Fibroblast of mammary gland (primary cell): ENCODE measurements at regions not wholly inside any gene's neighbourhood (a gene's known extent, or its start where the extent isn't known, plus 50 kb on each side); places are given as distances from the start of the nearest gene placed in this dataset.
A peak's percentile ranks its signal among the peaks of the same experiment; 100 is the strongest.

Experiments
- DNase-seq: peaks from one replicate; pipeline ENCODE4 v3.0.0-alpha.2; 2010; ENCODE audit warnings: low read depth
- H3K4me3 ChIP-seq: 2 replicates; pipeline ENCODE4 v1.5.1; 2011; ENCODE audit warnings: low read depth, mild to moderate bottlenecking, low read length, moderate library complexity; ENCODE audit not compliant: control insufficient read depth
- TF ChIP-seq, protein P1 (sequence below): conservative IDR thresholded peaks from 2 replicates; pipeline ENCODE4 v1.5.1; 2011; ENCODE audit warnings: low read depth, low read length, inconsistent platforms; ENCODE audit not compliant: control insufficient read depth, insufficient read depth

DNA sequence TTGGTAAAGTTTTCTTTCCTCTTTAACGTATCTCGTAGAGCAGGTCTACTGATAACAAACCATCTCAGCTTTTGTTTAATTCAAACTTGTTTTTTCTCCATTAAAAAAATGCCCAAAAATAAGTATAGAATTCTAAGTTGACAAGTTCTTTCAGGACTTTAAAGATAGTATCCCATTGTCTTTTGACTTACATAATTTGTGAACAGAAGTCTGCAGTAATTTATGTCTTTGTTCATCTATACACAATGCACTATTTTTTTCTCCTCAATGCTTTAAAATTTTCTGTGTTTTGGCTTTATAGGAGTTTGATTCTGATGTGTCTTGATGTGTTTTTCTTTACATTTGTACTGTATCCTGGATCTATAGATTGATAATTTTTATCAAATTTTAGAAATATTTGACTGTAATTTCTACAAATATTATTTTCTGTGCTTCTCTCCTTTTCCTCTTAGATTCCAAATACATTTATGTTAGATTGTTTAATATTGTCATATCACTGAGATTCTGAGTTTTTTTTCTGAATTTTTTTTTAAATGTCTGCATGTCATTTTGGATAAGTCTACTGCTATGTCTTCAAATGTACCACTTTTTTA lies 143.3 kb downstream of the FTCDNL1 start:
- no peak overlapping the region for H3K4me3 ChIP-seq
- TF ChIP-seq, protein P1, sequence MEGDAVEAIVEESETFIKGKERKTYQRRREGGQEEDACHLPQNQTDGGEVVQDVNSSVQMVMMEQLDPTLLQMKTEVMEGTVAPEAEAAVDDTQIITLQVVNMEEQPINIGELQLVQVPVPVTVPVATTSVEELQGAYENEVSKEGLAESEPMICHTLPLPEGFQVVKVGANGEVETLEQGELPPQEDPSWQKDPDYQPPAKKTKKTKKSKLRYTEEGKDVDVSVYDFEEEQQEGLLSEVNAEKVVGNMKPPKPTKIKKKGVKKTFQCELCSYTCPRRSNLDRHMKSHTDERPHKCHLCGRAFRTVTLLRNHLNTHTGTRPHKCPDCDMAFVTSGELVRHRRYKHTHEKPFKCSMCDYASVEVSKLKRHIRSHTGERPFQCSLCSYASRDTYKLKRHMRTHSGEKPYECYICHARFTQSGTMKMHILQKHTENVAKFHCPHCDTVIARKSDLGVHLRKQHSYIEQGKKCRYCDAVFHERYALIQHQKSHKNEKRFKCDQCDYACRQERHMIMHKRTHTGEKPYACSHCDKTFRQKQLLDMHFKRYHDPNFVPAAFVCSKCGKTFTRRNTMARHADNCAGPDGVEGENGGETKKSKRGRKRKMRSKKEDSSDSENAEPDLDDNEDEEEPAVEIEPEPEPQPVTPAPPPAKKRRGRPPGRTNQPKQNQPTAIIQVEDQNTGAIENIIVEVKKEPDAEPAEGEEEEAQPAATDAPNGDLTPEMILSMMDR = no peak
- DNase-seq = no peak

DNA sequence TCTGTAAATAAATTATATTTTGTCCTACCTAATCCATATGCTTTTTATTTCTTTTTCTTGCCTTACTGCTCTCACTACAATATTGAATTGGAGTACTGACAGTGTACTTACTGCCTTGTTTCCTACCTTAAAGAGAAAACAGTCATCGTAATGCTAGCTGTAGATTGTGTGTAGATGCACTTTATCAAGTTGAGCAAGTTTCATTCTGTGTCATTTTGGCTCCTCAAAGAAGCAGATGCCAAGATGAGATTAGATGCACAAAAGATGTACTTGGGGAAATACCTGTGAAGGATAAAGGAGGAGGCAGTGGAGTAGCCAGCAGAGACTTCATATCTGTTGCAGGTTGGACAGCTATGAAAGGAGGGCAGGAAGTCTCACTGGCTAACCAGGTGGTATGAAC lies 145.5 kb downstream of the FTCDNL1 start:
- no peak for DNase-seq
- TF ChIP-seq, protein P1 = no peak

GRCh38 chr2:199704358-199705238 lies 146.4 kb downstream of the FTCDNL1 start:
- DNase-seq = peak; percentile 44
- no peak overlapping the region for H3K4me3 ChIP-seq
- TF ChIP-seq, protein P1 = peak; percentile 57

More for the DNA sequence above, 145.5 kb downstream of the FTCDNL1 start:
- no peak overlapping the region for H3K4me3 ChIP-seq

- no peak for DNase-seq
- H3K4me3 ChIP-seq = no peak overlapping the region
- TF ChIP-seq, protein P1 = no peak
Measured at GRCh38 chr2:199703199-199703598, 147.8 kb downstream of the FTCDNL1 start.

DNA sequence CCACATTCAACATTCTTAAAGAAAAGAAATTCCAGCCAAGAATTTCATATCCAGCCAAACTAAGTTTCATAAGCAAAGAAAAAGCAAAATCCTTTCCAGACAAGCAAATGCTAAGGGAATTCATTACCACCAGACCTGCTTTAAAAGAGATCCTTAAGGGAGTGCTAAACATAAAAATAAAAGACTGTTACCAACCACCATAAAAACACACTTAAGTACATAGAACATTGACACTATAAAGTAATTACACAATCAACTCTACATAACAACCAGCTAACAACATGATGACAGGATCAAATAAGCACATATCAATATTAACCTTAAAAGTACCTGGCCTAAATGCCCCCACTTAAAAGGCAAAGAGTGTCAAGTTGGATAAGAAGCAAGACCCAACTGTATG lies 153.5 kb downstream of the FTCDNL1 start:
- TF ChIP-seq, protein P1 = no peak
- no peak for DNase-seq
- no peak overlapping the region for H3K4me3 ChIP-seq

GRCh38 chr2:199696048-199696447 lies 154.9 kb downstream of the FTCDNL1 start:
- TF ChIP-seq, protein P1 = no peak
- no peak overlapping the region for H3K4me3 ChIP-seq
- no peak for DNase-seq

DNA sequence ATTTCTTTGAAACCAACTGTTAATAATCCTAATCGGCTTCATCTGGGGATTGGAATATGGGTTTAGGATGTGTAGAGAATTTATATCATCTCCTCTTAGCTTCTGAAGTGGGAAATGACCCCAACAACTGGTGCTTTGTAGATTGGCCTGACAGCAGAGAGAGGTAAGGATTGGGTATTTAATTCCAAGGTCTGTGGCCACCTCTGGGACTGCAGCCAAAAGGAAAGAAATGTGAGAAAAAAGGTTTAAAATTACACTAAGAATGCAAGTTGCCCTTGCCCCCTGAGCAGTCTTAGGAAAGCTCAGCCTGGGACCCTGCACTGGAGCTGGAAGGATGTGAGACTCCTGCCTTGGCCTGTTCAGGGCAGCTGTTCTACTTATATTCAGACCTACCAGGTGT lies 157.1 kb downstream of the FTCDNL1 start:
- DNase-seq = no peak
- TF ChIP-seq, protein P1 = no peak
- H3K4me3 ChIP-seq = no peak overlapping the region
